Mucosa of stomach (tissue), 1 donor: ENCODE measurements at regions not wholly inside any gene's neighbourhood (a gene's known extent, or its start where the extent isn't known, plus 50 kb on each side); places are given as distances from the start of the nearest gene placed in this dataset.

ENCODE experiments used
- H3K27me3 ChIP-seq: one replicate; pipeline ENCODE4 v1.7.0; 2013; ENCODE audit warnings: mild to moderate bottlenecking, low read length; ENCODE audit not compliant: control insufficient read depth, insufficient read depth
- H3K36me3 ChIP-seq: one replicate; pipeline ENCODE4 v1.7.0; 2013; ENCODE audit warnings: low read length; ENCODE audit not compliant: control insufficient read depth, insufficient read depth
- H3K4me1 ChIP-seq: one replicate; pipeline ENCODE4 v1.7.0; 2013; ENCODE audit warnings: mild to moderate bottlenecking, low read length; ENCODE audit not compliant: control insufficient read depth, insufficient read depth
- H3K4me3 ChIP-seq: one replicate; pipeline ENCODE4 v1.7.0; 2013; ENCODE audit warnings: low read length
- H3K9ac ChIP-seq: one replicate; pipeline ENCODE4 v1.7.0; 2013; ENCODE audit warnings: mild to moderate bottlenecking, low read length, moderate library complexity
- H3K9me3 ChIP-seq: one replicate; pipeline ENCODE4 v1.7.0; 2013; ENCODE audit warnings: mild to moderate bottlenecking, low read length, moderate library complexity; ENCODE audit not compliant: control insufficient read depth
- donor health status: Pancreatic carcinoma.

DNA sequence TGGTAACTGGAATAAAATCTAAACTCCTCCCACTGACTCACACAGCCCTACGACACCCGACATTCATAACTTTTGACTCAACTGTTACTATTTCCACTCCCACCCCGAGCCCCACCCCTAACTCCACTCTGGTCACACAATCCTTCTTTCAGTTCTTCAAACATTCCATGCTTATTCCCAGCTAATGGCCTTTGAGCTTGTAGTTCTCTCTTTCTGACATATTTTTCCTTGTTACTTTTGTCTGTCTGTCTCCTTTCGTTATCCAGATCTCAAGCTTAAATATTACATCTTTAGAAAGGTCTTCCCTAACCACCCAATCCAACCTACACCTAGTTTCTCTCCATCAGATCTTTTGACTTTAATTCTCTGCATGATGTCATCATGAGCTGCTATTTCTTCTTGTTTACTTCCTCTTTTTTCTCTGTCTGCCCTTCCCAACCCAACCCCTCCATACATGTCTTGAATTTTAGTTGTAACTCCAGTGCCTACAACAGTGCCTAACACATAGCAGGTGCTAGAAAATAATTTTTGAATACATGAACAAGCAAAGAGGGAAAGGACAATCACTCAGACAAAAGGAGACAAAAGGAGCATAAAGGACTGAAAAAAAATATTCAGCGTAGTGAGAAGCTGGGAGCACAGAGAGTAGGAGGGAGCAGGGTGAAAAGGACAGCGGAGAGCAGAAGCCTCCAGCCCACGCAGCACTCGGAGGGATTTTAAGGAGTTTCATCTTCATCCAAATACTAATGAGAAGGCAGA is 65.2 kb upstream of the SMIM36 start:
- H3K36me3 ChIP-seq: no peaks in the 10 kb centered on the region
- no peaks in the 10 kb centered on the region for H3K27me3 ChIP-seq
- peak overlapping the region; percentile 61 for H3K9ac ChIP-seq
- H3K4me3 ChIP-seq: no peak overlapping the region
- no peaks in the 10 kb centered on the region for H3K9me3 ChIP-seq
- H3K4me1 ChIP-seq: peaks cover 14% of the 10 kb centered on the region

GRCh38 chr17:55575058-55575636 is 63.9 kb upstream of the SMIM36 start:
- Histone ChIP-seq H3K27me3 (no peaks in the 10 kb centered on the region), H3K36me3 (no peaks in the 10 kb centered on the region), H3K4me1 (peaks cover 14% of the 10 kb centered on the region), H3K9ac (no peak overlapping the region), H3K9me3 (no peaks in the 10 kb centered on the region), H3K4me3 (no peak overlapping the region)

DNA sequence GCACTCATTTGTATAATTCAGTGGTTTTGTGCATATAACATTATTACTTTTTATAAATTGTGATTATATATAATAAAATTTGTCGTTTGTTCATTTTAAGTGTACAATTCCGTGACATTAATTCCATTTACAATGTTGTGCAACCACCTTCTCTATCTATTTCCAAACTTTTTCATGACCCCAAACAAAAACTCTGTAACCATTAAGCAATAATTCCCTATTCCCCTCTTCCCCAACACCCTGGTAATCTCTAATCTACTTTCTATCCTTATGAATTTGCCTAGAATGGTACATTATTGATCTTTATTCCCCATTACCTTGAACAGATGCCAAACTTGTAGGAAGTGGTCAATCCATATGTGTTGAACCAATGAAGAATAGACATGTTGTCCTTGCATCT is 61.3 kb upstream of the SMIM36 start:
- H3K27me3 ChIP-seq: no peaks in the 10 kb centered on the region
- H3K4me1 ChIP-seq: peaks cover 16% of the 10 kb centered on the region
- no peaks in the 10 kb centered on the region for H3K9me3 ChIP-seq
- no peaks in the 10 kb centered on the region for H3K36me3 ChIP-seq
- H3K4me3 ChIP-seq: no peak overlapping the region
- no peak overlapping the region for H3K9ac ChIP-seq

DNA sequence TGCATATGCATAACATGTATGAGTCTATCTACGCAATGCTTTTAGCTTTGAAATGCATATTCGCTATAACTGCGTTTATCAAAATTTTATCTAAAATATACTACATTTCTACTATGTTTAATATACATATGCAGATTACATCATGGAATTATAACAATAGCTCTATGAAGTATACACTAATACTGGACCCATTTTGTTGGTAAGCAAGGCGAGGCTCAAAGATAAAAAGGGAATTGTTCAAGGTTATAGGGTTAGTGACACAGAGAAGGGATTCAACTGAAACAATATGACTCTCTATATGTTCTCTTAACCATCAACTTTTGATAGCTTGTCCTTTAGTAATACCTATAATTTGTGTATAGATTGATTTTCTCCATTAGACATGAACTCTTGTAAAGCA is 60.9 kb upstream of the SMIM36 start:
- Histone ChIP-seq H3K4me1 (peaks cover 16% of the 10 kb centered on the region), H3K9ac (no peak overlapping the region), H3K4me3 (no peak overlapping the region), H3K9me3 (no peaks in the 10 kb centered on the region), H3K27me3 (no peaks in the 10 kb centered on the region), H3K36me3 (no peaks in the 10 kb centered on the region)

DNA sequence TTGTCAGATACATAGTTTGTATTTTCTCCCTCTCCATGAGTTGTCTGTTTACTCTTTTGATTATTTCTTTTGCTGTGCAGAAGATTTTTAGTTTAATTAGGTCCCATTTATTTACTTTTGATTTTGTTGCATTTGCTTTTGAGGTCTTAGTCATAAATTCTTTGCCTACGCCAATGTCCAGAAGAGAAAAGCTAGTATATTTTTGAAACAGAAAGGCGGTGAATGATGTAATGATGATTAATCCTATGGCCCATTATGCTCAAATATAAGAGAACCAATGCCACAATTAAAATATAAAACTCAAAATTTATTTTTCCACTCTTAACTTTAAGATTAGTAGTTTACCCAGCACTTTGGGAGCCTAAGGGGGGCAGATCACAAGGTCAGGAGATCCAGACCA is 59.8 kb upstream of the SMIM36 start:
- Histone ChIP-seq H3K27me3 (no peaks in the 10 kb centered on the region), H3K9ac (no peak overlapping the region), H3K4me3 (no peak overlapping the region), H3K4me1 (peaks cover 9% of the 10 kb centered on the region), H3K36me3 (no peaks in the 10 kb centered on the region), H3K9me3 (no peaks in the 10 kb centered on the region)

- H3K4me3 ChIP-seq: no peak overlapping the region
- no peaks in the 10 kb centered on the region for H3K9me3 ChIP-seq
- no peak overlapping the region for H3K9ac ChIP-seq
- H3K36me3 ChIP-seq: no peaks in the 10 kb centered on the region
- peaks cover 9% of the 10 kb centered on the region for H3K4me1 ChIP-seq
- no peaks in the 10 kb centered on the region for H3K27me3 ChIP-seq
Measured at GRCh38 chr17:55570391-55570790, 59.1 kb upstream of the SMIM36 start.

- Histone ChIP-seq H3K4me1 (peaks cover 9% of the 10 kb centered on the region), H3K9ac (no peak overlapping the region), H3K4me3 (no peak overlapping the region), H3K27me3 (no peaks in the 10 kb centered on the region), H3K9me3 (no peaks in the 10 kb centered on the region), H3K36me3 (no peaks in the 10 kb centered on the region)
Measured at GRCh38 chr17:55567240-55568214, 56.3 kb upstream of the SMIM36 start.

GRCh38 chr17:55564081-55564480 is 52.8 kb upstream of the SMIM36 start:
- no peaks in the 10 kb centered on the region for H3K9me3 ChIP-seq
- no peak overlapping the region for H3K9ac ChIP-seq
- H3K4me3 ChIP-seq: no peak overlapping the region
- H3K36me3 ChIP-seq: no peaks in the 10 kb centered on the region
- no peaks in the 10 kb centered on the region for H3K27me3 ChIP-seq
- H3K4me1 ChIP-seq: peaks cover 9% of the 10 kb centered on the region

DNA sequence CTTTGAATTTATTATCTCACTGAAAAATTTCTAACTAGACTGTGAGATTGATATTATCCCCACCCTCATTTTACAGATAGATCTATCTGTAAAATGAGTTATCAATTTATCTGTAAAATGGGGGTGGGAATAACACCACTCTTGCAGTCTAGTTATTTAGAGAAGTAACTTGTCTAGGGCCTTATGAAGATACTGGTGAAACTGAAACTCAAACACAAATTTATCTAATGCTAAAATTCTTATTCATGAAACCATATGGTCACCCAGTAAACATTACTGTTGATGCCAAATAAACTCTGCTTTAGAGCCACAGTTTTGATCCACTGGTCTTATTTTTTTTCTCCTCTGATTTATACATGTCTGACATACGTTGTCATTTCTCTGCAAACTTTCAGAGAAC is 52.1 kb upstream of the SMIM36 start:
- Histone ChIP-seq H3K27me3 (no peaks in the 10 kb centered on the region), H3K36me3 (no peaks in the 10 kb centered on the region), H3K9ac (no peak overlapping the region), H3K9me3 (no peaks in the 10 kb centered on the region), H3K4me1 (peaks cover 9% of the 10 kb centered on the region), H3K4me3 (no peak overlapping the region)

GRCh38 chr17:55561973-55562495 is 50.8 kb upstream of the SMIM36 start:
- Histone ChIP-seq H3K36me3 (no peaks in the 10 kb centered on the region), H3K9me3 (no peaks in the 10 kb centered on the region), H3K27me3 (no peaks in the 10 kb centered on the region), H3K4me3 (no peak overlapping the region), H3K4me1 (peaks cover under 1% of the 10 kb centered on the region), H3K9ac (no peak overlapping the region)

DNA sequence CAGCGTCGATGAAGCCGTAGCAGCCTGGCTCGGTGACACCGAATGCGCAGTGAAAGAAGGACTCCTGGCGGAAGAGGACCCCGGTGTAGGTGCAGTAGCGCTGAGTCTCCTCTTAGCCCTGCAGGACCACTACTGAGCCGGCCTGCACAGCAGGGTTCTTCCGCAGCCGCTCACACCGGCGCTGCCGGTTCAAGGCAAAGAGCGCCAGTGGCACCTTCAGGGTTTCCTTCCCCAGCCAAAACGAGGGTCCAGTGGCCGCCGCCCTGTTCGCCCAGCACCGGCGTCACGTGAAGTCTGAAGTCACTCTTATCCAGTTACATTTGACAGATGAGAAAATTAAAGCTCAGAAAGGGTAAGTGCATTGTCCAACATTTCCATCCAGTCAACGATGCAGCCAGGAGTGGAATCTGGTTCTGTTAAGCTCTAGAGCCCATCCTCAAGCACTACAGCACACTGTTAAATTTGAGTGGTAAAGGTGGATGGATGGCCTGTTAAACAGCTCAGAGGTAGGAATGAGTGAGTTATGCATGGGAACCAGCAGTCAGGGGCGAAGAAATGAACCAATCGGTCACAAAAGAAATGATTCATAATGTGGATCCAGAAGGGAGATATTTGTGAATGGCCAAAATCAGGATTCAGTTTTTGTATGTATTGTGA is 50.2 kb upstream of the SMIM36 start:
- no peaks in the 10 kb centered on the region for H3K9me3 ChIP-seq
- H3K9ac ChIP-seq: no peak overlapping the region
- no peaks in the 10 kb centered on the region for H3K4me1 ChIP-seq
- H3K27me3 ChIP-seq: no peaks in the 10 kb centered on the region
- H3K36me3 ChIP-seq: no peaks in the 10 kb centered on the region
- H3K4me3 ChIP-seq: no peak overlapping the region
